CD4-positive, CD25-positive, alpha-beta regulatory T cell (primary cell): ENCODE measurements at regions not wholly inside any gene's neighbourhood (a gene's known extent, or its start where the extent isn't known, plus 50 kb on each side); places are given as distances from the start of the nearest gene placed in this dataset.
"Not testable (repeated sequence)": the region's sequence is repeated elsewhere in the genome, so short reads cannot be mapped to it uniquely, and the experiment has no call there.

Experiments used
- ATAC-seq, 2 donors: fragments of 150-1000 bp; cut with Tn5 transposase; one replicate each; pipeline ENCODE4 v1.10.0; 2021; ENCODE audit warnings: low read depth in 2 of 2, moderate number of reproducible peaks in 2 of 2, moderate library complexity in 1 of 2
- DNase-seq, 3 donors: peaks; one replicate each; pipeline versions ENCODE4 v3.0.0 to v3.0.0-alpha.2; 2012 to 2022; ENCODE audit warnings: mixed read lengths in 1 of 3
- H3K27ac ChIP-seq: one replicate; pipeline ENCODE4 v1.7.0; 2013; ENCODE audit warnings: mild to moderate bottlenecking, low read length; ENCODE audit not compliant: insufficient read depth, poor library complexity, severe bottlenecking
- H3K27me3 ChIP-seq: one replicate; pipeline ENCODE4 v1.7.0; 2013; ENCODE audit warnings: low read length; ENCODE audit not compliant: control insufficient read depth, insufficient read depth
- H3K36me3 ChIP-seq: one replicate; pipeline ENCODE4 v1.7.0; 2013; ENCODE audit warnings: mild to moderate bottlenecking, low read length, moderate library complexity; ENCODE audit not compliant: control insufficient read depth, insufficient read depth
- H3K4me1 ChIP-seq: 2 replicates; pipeline ENCODE4 v1.7.0; 2013; ENCODE audit warnings: mild to moderate bottlenecking, low read length; ENCODE audit not compliant: insufficient read depth, control insufficient read depth, poor library complexity, severe bottlenecking
- H3K4me3 ChIP-seq: one replicate; pipeline ENCODE4 v1.7.0; 2013; ENCODE audit warnings: low read depth, mild to moderate bottlenecking, low read length, moderate library complexity
- H3K9me3 ChIP-seq, 2 experiments: 1 replicate in 1 of 2; 2 replicates in 1 of 2; pipeline ENCODE4 v1.7.0; 2013; ENCODE audit warnings: low read length in 2 of 2, mild to moderate bottlenecking in 1 of 2, moderate library complexity in 1 of 2; ENCODE audit not compliant: control insufficient read depth in 2 of 2
- H3K27ac Mint-ChIP-seq, 3 donors: one replicate each; pipeline ENCODE4 v1.8.0; 2020 to 2022; ENCODE audit warnings: mild to moderate bottlenecking in 3 of 3, mixed read lengths in 3 of 3, moderate library complexity in 2 of 3
- H3K27me3 Mint-ChIP-seq: one replicate; pipeline ENCODE4 v1.8.0; 2022; ENCODE audit warnings: mild to moderate bottlenecking, mixed read lengths
- H3K36me3 Mint-ChIP-seq: one replicate; pipeline ENCODE4 v1.8.0; 2020; ENCODE audit warnings: mixed read lengths
- H3K4me1 Mint-ChIP-seq, 4 donors: one replicate each; pipeline ENCODE4 v1.8.0; 2020 to 2022; ENCODE audit warnings: mixed read lengths in 4 of 4, mild to moderate bottlenecking in 1 of 4
- H3K4me3 Mint-ChIP-seq, 4 donors: one replicate each; pipeline ENCODE4 v1.8.0; 2020 to 2022; ENCODE audit warnings: mild to moderate bottlenecking in 4 of 4, mixed read lengths in 4 of 4, moderate library complexity in 3 of 4
- H3K9me3 Mint-ChIP-seq, 7 donors: one replicate each; pipeline ENCODE4 v1.8.0; 2020 to 2022; ENCODE audit warnings: mixed read lengths in 7 of 7, mild to moderate bottlenecking in 3 of 7, moderate library complexity in 2 of 7

DNA sequence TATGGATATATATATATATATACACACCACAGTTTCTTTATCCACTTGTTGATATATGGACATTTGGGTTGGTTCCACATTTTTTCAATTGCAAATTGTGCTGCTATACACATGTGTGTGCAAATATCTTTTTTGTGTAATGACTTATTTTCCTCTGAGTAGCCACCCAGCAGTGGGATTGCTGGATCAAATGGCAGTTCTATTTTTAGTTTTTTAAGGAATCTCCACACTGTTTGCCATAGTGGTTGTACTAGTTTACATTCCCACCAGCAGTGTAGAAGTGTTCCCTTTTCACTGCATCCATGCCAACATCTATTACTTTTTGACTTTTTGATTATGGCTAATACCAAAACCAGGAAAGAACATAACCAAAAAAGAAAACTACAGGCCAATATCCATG lies 676.2 kb upstream of the LMO3 start:
- not testable (repeated sequence) for DNase-seq, H3K4me1 Mint-ChIP-seq, H3K36me3 ChIP-seq, H3K27ac ChIP-seq, H3K4me3 Mint-ChIP-seq, H3K27ac Mint-ChIP-seq, H3K4me1 ChIP-seq, H3K4me3 ChIP-seq, H3K27me3 ChIP-seq, ATAC-seq, H3K36me3 Mint-ChIP-seq, H3K27me3 Mint-ChIP-seq
- peaks cover 3 to 20% (median 5%) of the 10 kb centered on the region in 7 donors for H3K9me3 Mint-ChIP-seq
- peaks cover 0 to 10% of the 10 kb centered on the region in 2 experiments for H3K9me3 ChIP-seq

DNA sequence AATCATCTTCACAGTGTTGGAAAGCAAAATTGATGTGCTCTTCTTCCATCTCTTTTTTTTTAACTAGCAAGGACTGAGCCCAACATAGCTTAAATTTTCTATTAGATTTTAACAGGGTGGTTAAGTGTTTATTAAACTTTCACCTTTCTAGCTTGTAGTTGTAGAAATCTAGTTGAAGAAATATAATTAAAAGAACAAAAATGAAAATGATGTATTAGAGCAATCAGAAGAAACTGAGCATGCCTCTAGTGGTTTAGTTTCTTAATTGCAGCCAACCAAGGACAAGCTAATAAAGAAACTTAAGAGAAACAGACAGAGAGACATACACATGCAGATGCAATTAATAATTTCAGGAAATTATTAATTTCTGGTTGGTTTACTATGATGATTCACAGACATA lies 673.0 kb upstream of the LMO3 start:
- no peaks in the 10 kb centered on the region for H3K4me1 Mint-ChIP-seq
- H3K27me3 Mint-ChIP-seq: no peaks in the 10 kb centered on the region
- ATAC-seq (no peak), DNase-seq (no peak)
- H3K9me3 ChIP-seq: no peaks in the 10 kb centered on the region
- H3K9me3 Mint-ChIP-seq: peaks cover 2 to 14% (median 6%) of the 10 kb centered on the region in 7 donors
- no peaks in the 10 kb centered on the region for H3K36me3 Mint-ChIP-seq
- no peak overlapping the region for H3K4me3 Mint-ChIP-seq
- no peak overlapping the region for H3K27ac ChIP-seq
- H3K36me3 ChIP-seq: no peaks in the 10 kb centered on the region
- H3K27me3 ChIP-seq: no peaks in the 10 kb centered on the region
- H3K4me3 ChIP-seq: no peak overlapping the region
- no peaks in the 10 kb centered on the region for H3K4me1 ChIP-seq
- H3K27ac Mint-ChIP-seq: no peak overlapping the region

DNA sequence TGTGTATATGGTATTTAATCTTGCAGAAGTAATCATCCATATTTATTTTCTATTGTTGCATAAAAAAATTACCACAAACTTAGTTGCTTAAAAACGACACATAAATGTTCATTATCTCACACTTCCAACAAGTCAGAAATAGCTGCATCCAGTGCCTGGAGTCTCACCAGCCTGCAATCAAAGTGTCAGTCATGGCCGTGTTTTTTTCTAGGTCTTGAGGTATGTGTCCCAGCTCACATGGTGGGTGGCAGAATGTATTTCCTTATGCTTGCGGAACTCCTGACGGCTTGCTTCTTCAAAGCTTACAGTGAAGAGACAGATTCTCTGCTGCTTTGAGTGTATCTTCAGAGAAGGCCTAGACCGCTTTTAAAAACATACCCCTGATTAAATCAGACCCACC lies 670.2 kb upstream of the LMO3 start:
- Mint-ChIP-seq H3K27ac (no peak overlapping the region), H3K36me3 (no peaks in the 10 kb centered on the region), H3K4me3 (no peak overlapping the region), H3K9me3 (peaks cover 0 to 11% (median 6%) of the 10 kb centered on the region in 7 donors), H3K27me3 (no peaks in the 10 kb centered on the region), H3K4me1 (no peaks in the 10 kb centered on the region)
- Histone ChIP-seq H3K27me3 (no peaks in the 10 kb centered on the region), H3K4me1 (no peaks in the 10 kb centered on the region), H3K4me3 (no peak overlapping the region), H3K9me3 (no peaks in the 10 kb centered on the region), H3K27ac (no peak overlapping the region), H3K36me3 (no peaks in the 10 kb centered on the region)
- no peak for ATAC-seq
- no peak for DNase-seq

DNA sequence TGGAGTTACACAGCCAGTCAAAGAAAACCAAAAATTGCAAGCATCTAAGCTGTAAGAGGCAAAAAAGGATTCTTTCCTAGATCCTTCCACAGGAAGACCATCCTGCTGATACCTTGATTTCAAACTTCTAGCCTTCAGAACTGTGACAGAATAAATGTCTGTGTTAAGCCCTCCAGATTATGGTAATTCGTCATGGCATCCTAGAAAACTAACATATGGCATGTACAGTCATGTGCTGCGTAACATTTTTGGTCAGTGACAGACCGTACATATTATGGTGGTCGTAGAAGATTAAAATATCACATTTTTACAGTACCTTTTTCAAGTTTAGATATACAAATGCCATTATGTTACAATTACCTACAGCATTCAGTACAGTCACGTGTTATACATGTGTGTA lies 660.9 kb upstream of the LMO3 start:
- H3K36me3 ChIP-seq: no peaks in the 10 kb centered on the region
- ATAC-seq: no peak
- peaks cover 0 to 5% of the 10 kb centered on the region in 2 experiments for H3K9me3 ChIP-seq
- no peaks in the 10 kb centered on the region for H3K27me3 Mint-ChIP-seq
- no peaks in the 10 kb centered on the region for H3K27me3 ChIP-seq
- H3K4me1 Mint-ChIP-seq: no peaks in the 10 kb centered on the region
- no peaks in the 10 kb centered on the region for H3K4me1 ChIP-seq
- peaks cover 0 to 13% (median 4%) of the 10 kb centered on the region in 7 donors for H3K9me3 Mint-ChIP-seq
- no peak overlapping the region for H3K27ac ChIP-seq
- no peaks in the 10 kb centered on the region for H3K36me3 Mint-ChIP-seq
- H3K4me3 ChIP-seq: no peak overlapping the region
- no peak overlapping the region for H3K4me3 Mint-ChIP-seq
- H3K27ac Mint-ChIP-seq: no peak overlapping the region
- no peak for DNase-seq

DNA sequence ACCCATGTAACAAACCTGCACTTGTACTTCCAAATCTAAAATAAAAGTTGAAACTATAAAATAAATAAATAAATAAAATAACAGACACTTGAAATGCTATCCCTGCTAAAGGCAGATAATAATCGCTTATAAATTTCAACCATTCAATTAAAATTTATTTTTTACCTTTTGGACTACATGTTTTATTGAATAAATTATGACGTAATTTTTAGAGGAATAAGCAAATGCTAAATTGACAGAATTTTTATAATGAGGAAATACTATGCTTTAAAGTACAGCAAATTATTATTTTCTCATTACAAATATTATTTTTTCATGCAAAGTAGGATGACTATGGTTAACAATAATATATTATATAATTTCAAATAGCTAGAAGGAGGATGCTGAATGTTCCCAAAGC lies 658.6 kb upstream of the LMO3 start:
- DNase-seq (no peak), ATAC-seq (no peak)
- H3K4me3 ChIP-seq: no peak overlapping the region
- Mint-ChIP-seq H3K4me3 (no peak overlapping the region), H3K27me3 (no peaks in the 10 kb centered on the region), H3K9me3 (peaks cover 0 to 8% (median 4%) of the 10 kb centered on the region in 7 donors), H3K36me3 (no peaks in the 10 kb centered on the region), H3K27ac (no peak overlapping the region), H3K4me1 (no peaks in the 10 kb centered on the region)
- H3K9me3 ChIP-seq: peaks cover 0 to 5% of the 10 kb centered on the region in 2 experiments
- no peaks in the 10 kb centered on the region for H3K36me3 ChIP-seq
- H3K27me3 ChIP-seq: no peaks in the 10 kb centered on the region
- no peaks in the 10 kb centered on the region for H3K4me1 ChIP-seq
- no peak overlapping the region for H3K27ac ChIP-seq

DNA sequence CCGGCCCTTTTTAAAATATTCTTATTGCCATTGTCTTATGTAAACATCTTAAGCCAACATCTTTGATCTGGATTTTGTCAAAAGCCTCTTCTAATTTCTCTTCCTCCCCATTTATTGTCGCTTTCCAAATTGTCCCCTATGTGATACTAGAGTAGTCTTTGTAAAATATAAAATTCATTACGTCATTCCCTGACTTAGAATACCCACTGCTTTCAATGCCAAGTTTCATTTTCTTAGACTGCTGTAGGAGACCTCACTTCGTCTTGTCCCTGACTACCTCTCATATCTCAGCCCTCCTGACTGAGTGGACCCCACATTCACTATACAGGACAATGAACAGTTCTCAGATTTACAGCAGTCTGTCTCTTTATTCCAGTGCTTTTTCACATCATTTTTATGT lies 633.9 kb upstream of the LMO3 start:
- Histone ChIP-seq H3K9me3 (no peaks in the 10 kb centered on the region), H3K36me3 (no peaks in the 10 kb centered on the region), H3K27me3 (no peaks in the 10 kb centered on the region), H3K27ac (no peak overlapping the region), H3K4me3 (no peak overlapping the region), H3K4me1 (no peaks in the 10 kb centered on the region)
- H3K4me3 Mint-ChIP-seq: no peak overlapping the region
- no peaks in the 10 kb centered on the region for H3K4me1 Mint-ChIP-seq
- no peak for ATAC-seq
- no peaks in the 10 kb centered on the region for H3K36me3 Mint-ChIP-seq
- peaks cover 1 to 29% (median 9%) of the 10 kb centered on the region in 7 donors for H3K9me3 Mint-ChIP-seq
- no peaks in the 10 kb centered on the region for H3K27me3 Mint-ChIP-seq
- no peak for DNase-seq
- no peak overlapping the region for H3K27ac Mint-ChIP-seq

DNA sequence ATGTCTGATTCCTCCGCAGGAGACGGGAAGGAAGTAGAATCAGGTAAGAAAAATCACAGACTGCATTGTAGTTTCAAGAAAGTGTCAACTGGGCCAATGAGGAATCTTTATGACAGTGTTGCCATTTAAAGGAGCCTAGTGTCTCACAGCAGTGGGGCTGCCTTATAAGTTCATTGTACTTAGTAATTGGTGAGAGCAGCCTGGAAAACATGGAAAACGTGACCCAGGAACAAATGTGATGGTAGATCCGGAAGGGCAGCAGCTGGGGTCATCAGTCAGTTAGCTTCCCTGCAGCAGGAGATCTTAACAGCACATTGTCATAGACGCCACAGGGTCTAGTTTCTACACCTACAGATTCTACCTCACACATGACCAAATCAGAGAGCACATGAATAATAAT lies 630.0 kb upstream of the LMO3 start:
- Histone ChIP-seq H3K4me1 (no peaks in the 10 kb centered on the region), H3K4me3 (no peak overlapping the region), H3K27ac (no peak overlapping the region), H3K9me3 (no peaks in the 10 kb centered on the region), H3K27me3 (no peaks in the 10 kb centered on the region), H3K36me3 (no peaks in the 10 kb centered on the region)
- ATAC-seq: no peak
- no peaks in the 10 kb centered on the region for H3K27me3 Mint-ChIP-seq
- DNase-seq: no peak
- no peaks in the 10 kb centered on the region for H3K36me3 Mint-ChIP-seq
- no peak overlapping the region for H3K27ac Mint-ChIP-seq
- no peak overlapping the region for H3K4me3 Mint-ChIP-seq
- peaks cover 1 to 20% (median 5%) of the 10 kb centered on the region in 7 donors for H3K9me3 Mint-ChIP-seq
- H3K4me1 Mint-ChIP-seq: no peaks in the 10 kb centered on the region

DNA sequence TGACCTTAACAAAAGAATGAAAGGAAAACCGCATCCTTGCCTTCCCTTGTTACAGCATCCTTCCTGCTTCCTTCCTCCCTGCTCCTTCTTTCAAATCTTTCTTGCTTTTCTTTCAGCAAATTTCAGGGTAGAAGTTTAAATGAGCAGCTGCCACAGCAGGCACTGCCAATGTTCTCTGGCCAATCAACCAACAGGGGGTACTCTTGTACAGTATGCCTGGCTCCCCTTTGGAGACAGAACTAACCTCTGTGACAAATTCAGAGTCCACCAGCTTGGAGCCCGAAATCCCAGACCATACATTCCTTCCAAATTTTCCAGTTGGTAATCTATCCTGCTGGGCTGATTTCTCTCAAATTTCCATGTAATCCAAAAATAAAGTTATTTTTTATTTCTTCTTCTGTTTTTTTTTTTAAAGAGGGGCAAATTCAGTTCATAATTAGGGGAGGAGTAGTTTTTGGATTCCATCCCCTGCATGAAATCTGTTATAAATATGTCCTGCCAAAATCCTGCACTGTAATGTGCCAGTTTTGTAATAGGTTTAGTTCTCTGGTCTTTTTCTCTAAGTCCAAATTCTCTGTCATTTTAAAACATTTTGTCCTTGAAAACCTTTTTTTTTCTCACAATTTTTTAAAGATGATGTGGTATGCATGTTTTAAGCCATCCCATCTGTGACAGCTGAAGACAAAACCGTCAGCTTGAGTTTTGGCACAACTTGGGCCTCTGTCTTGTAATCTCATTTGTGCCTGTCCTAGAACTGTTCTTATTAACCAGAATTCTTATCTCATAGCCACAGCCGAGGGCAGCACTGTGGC lies 610.0 kb upstream of the LMO3 start:
- Mint-ChIP-seq H3K9me3 (peaks cover 0 to 14% (median 2%) of the 10 kb centered on the region in 7 donors), H3K4me3 (no peak overlapping the region), H3K27me3 (no peaks in the 10 kb centered on the region), H3K4me1 (no peaks in the 10 kb centered on the region), H3K27ac (no peak overlapping the region), H3K36me3 (no peaks in the 10 kb centered on the region)
- Histone ChIP-seq H3K27me3 (no peaks in the 10 kb centered on the region), H3K27ac (no peak overlapping the region), H3K4me1 (no peaks in the 10 kb centered on the region), H3K9me3 (no peaks in the 10 kb centered on the region), H3K4me3 (no peak overlapping the region), H3K36me3 (no peaks in the 10 kb centered on the region)
- no peak for DNase-seq
- ATAC-seq: no peak
